GM23248 (cell line): ENCODE measurements at regions not wholly inside any gene's neighbourhood (a gene's known extent, or its start where the extent isn't known, plus 50 kb on each side); places are given as distances from the start of the nearest gene placed in this dataset.

Source experiments
- DNase-seq: peaks from one replicate; pipeline ENCODE4 v3.0.0-alpha.2; 2015
- H2AFZ ChIP-seq: fragments of 200-600 bp; sonication (generic); 2 replicates; pipeline ENCODE4 v1.6.1; 2016; ENCODE audit warnings: antibody characterized with exemption
- H3F3A ChIP-seq: fragments of 200-600 bp; sonication (generic); 2 replicates; pipeline ENCODE4 v1.6.1; 2016; ENCODE audit warnings: mild to moderate bottlenecking, antibody characterized with exemption, mixed run types; ENCODE audit not compliant: insufficient read depth
- H3K27ac ChIP-seq: fragments of 200-600 bp; sonication (generic); 2 replicates; pipeline ENCODE4 v1.5.1; 2016; ENCODE audit warnings: mild to moderate bottlenecking
- H3K27me3 ChIP-seq: fragments of 200-600 bp; sonication (generic); replicated peaks from 2 replicates; pipeline ENCODE4 v1.6.1; 2016; ENCODE audit warnings: mild to moderate bottlenecking; ENCODE audit not compliant: insufficient read depth
- H3K36me3 ChIP-seq: fragments of 200-600 bp; sonication (generic); 2 replicates; pipeline ENCODE4 v1.6.1; 2016; ENCODE audit warnings: low read depth, mild to moderate bottlenecking
- H3K4me1 ChIP-seq: fragments of 200-600 bp; sonication (generic); 2 replicates; pipeline ENCODE4 v1.6.1; 2016; ENCODE audit warnings: mild to moderate bottlenecking; ENCODE audit not compliant: insufficient read depth
- H3K4me2 ChIP-seq: fragments of 200-600 bp; sonication (generic); one replicate; pipeline ENCODE4 v1.6.1; 2016; ENCODE audit warnings: mild to moderate bottlenecking; ENCODE audit not compliant: unreplicated experiment
- H3K4me3 ChIP-seq: fragments of 200-600 bp; sonication (generic); 2 replicates; pipeline ENCODE4 v1.5.1; 2016; ENCODE audit warnings: mild to moderate bottlenecking
- H3K79me2 ChIP-seq: fragments of 200-600 bp; sonication (generic); 2 replicates; pipeline ENCODE4 v1.6.1; 2016; ENCODE audit warnings: mild to moderate bottlenecking; ENCODE audit not compliant: insufficient read depth
- H3K9ac ChIP-seq: fragments of 200-600 bp; sonication (generic); 2 replicates; pipeline ENCODE4 v1.6.1; 2016; ENCODE audit warnings: mild to moderate bottlenecking
- H3K9me2 ChIP-seq: fragments of 200-600 bp; sonication (generic); 2 replicates; pipeline ENCODE4 v1.6.1; 2016; ENCODE audit warnings: mixed run types, mild to moderate bottlenecking, moderate library complexity; ENCODE audit not compliant: insufficient read depth
- H3K9me3 ChIP-seq: fragments of 200-600 bp; sonication (generic); one replicate; pipeline ENCODE4 v1.6.1; 2017; ENCODE audit warnings: low read depth
- H4K20me1 ChIP-seq: fragments of 200-600 bp; sonication (generic); 2 replicates; pipeline ENCODE4 v1.6.0; 2016; ENCODE audit not compliant: insufficient read depth
- EZH2 ChIP-seq: fragments of 200-600 bp; sonication (generic); IDR thresholded peaks from 2 replicates; pipeline ENCODE4 v1.6.1; 2018; ENCODE audit warnings: antibody characterized with exemption, mild to moderate bottlenecking; ENCODE audit not compliant: insufficient read depth, poor library complexity, severe bottlenecking
- EZH2phosphoT487 ChIP-seq: fragments of 200-600 bp; sonication (generic); IDR thresholded peaks from 2 replicates; pipeline ENCODE4 v1.6.1; 2018; ENCODE audit warnings: antibody characterized with exemption, moderate library complexity, mild to moderate bottlenecking, low read depth; ENCODE audit not compliant: insufficient read depth
- WGBS, 2 experiments: methylation state at CpG; one replicate each; pipeline ENCODE4 v1.1.6; 2015 to 2017; ENCODE audit warnings: low lambda C conversion rate in 2 of 2, low coverage in 1 of 2; ENCODE audit errors: missing lambda C conversion rate in 2 of 2; 5-methylcytosine and 5-hydroxymethylcytosine counted together
- in situ Hi-C: fragments of 300-500 bp; cut with MboI; formaldehyde crosslinking; loops from 2 replicates; pipeline ENCODE4 v1.15.0; 2020

- H3K9me2 ChIP-seq = no peaks in the 10 kb centered on the region
- H3K4me3 ChIP-seq = no peak overlapping the region
- 27 to 37% methylated on average over 3 of the region's 3 CpGs for WGBS, 2 experiments
- in situ Hi-C loops = no loop called here
- no peaks in the 10 kb centered on the region for H3F3A ChIP-seq
- H3K4me1 ChIP-seq = peaks cover 7% of the 10 kb centered on the region; the same call in 1 of the 2 replicates
- no peak overlapping the region for H2AFZ ChIP-seq
- no peaks in the 10 kb centered on the region for H4K20me1 ChIP-seq
- no peak for DNase-seq
- H3K4me2 ChIP-seq = no peak overlapping the region
- no peak overlapping the region for H3K27ac ChIP-seq
- H3K36me3 ChIP-seq = no peaks in the 10 kb centered on the region
- no peaks in the 10 kb centered on the region for H3K27me3 ChIP-seq
- no peaks in the 10 kb centered on the region for H3K79me2 ChIP-seq
- no peaks in the 10 kb centered on the region for H3K9me3 ChIP-seq
- TF ChIP-seq EZH2 (no peak), EZH2phosphoT487 (no peak)
- H3K9ac ChIP-seq = no peak overlapping the region
Observed at GRCh38 chr2:144875290-144875969, 355.5 kb upstream of the ZEB2 start.

DNA sequence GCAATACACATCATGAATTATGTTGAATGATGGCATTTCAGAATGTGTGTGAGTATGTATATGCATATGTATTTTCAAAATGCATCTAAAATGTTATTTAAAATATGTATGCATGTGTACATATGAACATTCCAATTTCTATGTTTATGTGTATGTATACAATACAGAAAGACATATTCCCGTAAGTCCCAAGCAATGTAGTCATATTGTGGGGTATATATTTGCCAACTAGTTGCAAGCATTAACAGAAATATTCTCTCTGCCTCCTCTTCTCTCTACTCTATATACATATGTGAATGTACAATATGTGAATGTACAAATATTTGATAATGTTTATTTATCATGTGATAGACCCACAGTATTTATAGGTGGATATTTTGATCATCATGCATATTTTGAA is 345.8 kb upstream of the ZEB2 start:
- H3F3A ChIP-seq = no peaks in the 10 kb centered on the region
- in situ Hi-C loops = no loop called here
- no peaks in the 10 kb centered on the region for H3K9me3 ChIP-seq
- DNase-seq = no peak
- H3K4me2 ChIP-seq = no peak overlapping the region
- WGBS, 2 experiments = 88 to 92% methylated on average over 1 of the region's 1 CpG
- H2AFZ ChIP-seq = no peak overlapping the region
- no peaks in the 10 kb centered on the region for H4K20me1 ChIP-seq
- no peak overlapping the region for H3K4me3 ChIP-seq
- no peaks in the 10 kb centered on the region for H3K9me2 ChIP-seq
- TF ChIP-seq EZH2phosphoT487 = no peak
- TF ChIP-seq EZH2 = no peak
- H3K27me3 ChIP-seq = no peaks in the 10 kb centered on the region
- H3K9ac ChIP-seq = no peak overlapping the region
- H3K79me2 ChIP-seq = no peaks in the 10 kb centered on the region
- H3K4me1 ChIP-seq = no peaks in the 10 kb centered on the region
- no peak overlapping the region for H3K27ac ChIP-seq
- no peaks in the 10 kb centered on the region for H3K36me3 ChIP-seq

DNA sequence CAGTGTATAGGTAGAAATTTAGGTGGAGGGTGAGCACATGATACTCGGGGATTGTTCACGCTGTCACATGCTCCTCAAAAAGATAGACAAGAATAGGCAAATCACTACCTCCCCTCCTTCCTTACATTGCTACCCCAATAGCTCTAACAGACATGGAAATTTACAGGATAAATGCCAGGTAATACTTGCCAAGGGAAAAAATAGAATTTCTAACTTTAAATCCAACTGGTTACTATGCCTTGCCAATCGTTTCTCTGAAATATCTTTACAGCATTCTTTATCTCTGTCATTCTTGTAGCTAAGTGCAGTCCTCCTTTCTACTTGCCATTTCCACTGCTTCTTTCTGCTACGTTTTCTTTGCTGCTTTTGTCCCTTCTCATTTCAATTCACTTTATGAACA is 339.8 kb upstream of the ZEB2 start:
- 72 to 74% methylated on average over 4 of the region's 4 CpGs for WGBS, 2 experiments
- H2AFZ ChIP-seq = no peak overlapping the region
- H3K36me3 ChIP-seq = no peaks in the 10 kb centered on the region

DNA sequence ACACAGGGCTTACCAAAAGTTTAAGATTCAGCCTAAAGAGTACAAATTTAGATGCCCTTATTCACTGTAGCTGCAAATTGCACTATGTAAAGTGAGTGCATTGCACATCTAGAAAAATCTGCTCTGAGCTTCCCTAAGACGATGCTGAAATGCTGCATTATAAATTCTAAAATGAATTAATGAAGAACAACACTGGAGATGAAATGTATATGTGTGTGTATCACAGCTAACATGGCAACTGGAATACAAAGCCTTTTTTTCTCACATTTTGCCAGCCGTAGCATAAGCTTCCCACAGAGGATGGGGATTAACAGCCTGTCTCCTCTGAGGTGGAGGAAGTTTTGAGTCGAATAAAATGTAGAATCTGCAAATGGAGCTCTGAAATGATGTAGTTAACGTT is 338.3 kb upstream of the ZEB2 start:
- WGBS, 2 experiments = 55 to 60% methylated on average over 4 of the region's 4 CpGs
- Histone ChIP-seq H3K4me2 (no peak overlapping the region), H3K4me1 (no peaks in the 10 kb centered on the region), H3K9ac (no peak overlapping the region), H3K4me3 (no peak overlapping the region), H3K9me3 (no peaks in the 10 kb centered on the region), H2AFZ (no peak overlapping the region), H3K9me2 (no peaks in the 10 kb centered on the region), H3F3A (no peaks in the 10 kb centered on the region), H3K36me3 (no peaks in the 10 kb centered on the region), H3K27ac (no peak overlapping the region), H3K27me3 (no peaks in the 10 kb centered on the region), H4K20me1 (no peaks in the 10 kb centered on the region), H3K79me2 (no peaks in the 10 kb centered on the region)
- in situ Hi-C loops = no loop called here
- TF ChIP-seq EZH2 (no peak), EZH2phosphoT487 (no peak)
- DNase-seq = no peak

More for the DNA sequence above, 339.8 kb upstream of the ZEB2 start:
- Histone ChIP-seq H3K4me2 (no peak overlapping the region), H3K79me2 (no peaks in the 10 kb centered on the region), H3K9me2 (no peaks in the 10 kb centered on the region), H3F3A (no peaks in the 10 kb centered on the region), H3K9ac (no peak overlapping the region), H3K27me3 (no peaks in the 10 kb centered on the region), H3K9me3 (no peaks in the 10 kb centered on the region), H3K27ac (no peak overlapping the region), H3K4me3 (no peak overlapping the region), H3K4me1 (no peaks in the 10 kb centered on the region), H4K20me1 (no peaks in the 10 kb centered on the region)
- no peak for TF ChIP-seq EZH2phosphoT487
- no peak for TF ChIP-seq EZH2
- in situ Hi-C loops = no loop called here
- DNase-seq = no peak
